Astrocyte of the cerebellum (primary cell): ENCODE measurements at regions not wholly inside any gene's neighbourhood (a gene's known extent, or its start where the extent isn't known, plus 50 kb on each side); places are given as distances from the start of the nearest gene placed in this dataset.

Experiments used
- DNase-seq: peaks from one replicate; pipeline ENCODE4 v3.0.0-alpha.2; 2011; ENCODE audit warnings: low read depth
- H3K4me3 ChIP-seq: 2 replicates; pipeline ENCODE4 v1.5.1; 2011; ENCODE audit warnings: mild to moderate bottlenecking, low read depth, low read length, moderate library complexity
- in situ Hi-C: cut with HindIII; loops from 2 replicates; pipeline ENCODE4 v1.10.0; 2017; ENCODE audit warnings: low sequenced_read_pairs
- TF ChIP-seq, protein P1 (sequence below): IDR thresholded peaks from 2 replicates; pipeline ENCODE4 v1.5.1; 2012; ENCODE audit warnings: low read length, low read depth, moderate library complexity, mild to moderate bottlenecking; ENCODE audit errors: missing control alignments

- in situ Hi-C loops, result no loop called here
- TF ChIP-seq, protein P1, sequence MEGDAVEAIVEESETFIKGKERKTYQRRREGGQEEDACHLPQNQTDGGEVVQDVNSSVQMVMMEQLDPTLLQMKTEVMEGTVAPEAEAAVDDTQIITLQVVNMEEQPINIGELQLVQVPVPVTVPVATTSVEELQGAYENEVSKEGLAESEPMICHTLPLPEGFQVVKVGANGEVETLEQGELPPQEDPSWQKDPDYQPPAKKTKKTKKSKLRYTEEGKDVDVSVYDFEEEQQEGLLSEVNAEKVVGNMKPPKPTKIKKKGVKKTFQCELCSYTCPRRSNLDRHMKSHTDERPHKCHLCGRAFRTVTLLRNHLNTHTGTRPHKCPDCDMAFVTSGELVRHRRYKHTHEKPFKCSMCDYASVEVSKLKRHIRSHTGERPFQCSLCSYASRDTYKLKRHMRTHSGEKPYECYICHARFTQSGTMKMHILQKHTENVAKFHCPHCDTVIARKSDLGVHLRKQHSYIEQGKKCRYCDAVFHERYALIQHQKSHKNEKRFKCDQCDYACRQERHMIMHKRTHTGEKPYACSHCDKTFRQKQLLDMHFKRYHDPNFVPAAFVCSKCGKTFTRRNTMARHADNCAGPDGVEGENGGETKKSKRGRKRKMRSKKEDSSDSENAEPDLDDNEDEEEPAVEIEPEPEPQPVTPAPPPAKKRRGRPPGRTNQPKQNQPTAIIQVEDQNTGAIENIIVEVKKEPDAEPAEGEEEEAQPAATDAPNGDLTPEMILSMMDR, result no peak
- no peak for DNase-seq
- no peak overlapping the region for H3K4me3 ChIP-seq
Observed at GRCh38 chr17:72306037-72306436, 185.2 kb downstream of the SOX9 start.

DNA sequence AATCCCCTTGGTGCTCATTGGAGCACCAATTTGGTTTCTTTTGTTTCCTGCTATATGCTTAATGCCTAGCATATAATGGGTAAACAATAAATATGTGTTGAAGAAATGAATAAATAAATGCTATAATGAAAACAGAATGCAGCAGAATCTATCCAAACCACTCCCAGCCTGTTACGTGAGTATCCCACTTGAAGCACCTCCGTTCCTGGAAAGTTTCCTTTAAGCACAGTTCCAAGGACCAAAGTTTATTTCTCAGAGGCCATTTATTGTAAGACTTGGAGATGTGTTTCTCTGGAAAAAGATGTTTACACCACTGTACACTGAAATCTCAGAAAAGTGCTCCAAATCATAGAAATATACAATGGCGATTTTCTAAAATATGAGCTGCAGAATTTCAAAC is 187.0 kb downstream of the SOX9 start:
- no peak for DNase-seq
- no peak overlapping the region for H3K4me3 ChIP-seq
- in situ Hi-C loops, result no loop called here
- TF ChIP-seq, protein P1, result no peak

DNA sequence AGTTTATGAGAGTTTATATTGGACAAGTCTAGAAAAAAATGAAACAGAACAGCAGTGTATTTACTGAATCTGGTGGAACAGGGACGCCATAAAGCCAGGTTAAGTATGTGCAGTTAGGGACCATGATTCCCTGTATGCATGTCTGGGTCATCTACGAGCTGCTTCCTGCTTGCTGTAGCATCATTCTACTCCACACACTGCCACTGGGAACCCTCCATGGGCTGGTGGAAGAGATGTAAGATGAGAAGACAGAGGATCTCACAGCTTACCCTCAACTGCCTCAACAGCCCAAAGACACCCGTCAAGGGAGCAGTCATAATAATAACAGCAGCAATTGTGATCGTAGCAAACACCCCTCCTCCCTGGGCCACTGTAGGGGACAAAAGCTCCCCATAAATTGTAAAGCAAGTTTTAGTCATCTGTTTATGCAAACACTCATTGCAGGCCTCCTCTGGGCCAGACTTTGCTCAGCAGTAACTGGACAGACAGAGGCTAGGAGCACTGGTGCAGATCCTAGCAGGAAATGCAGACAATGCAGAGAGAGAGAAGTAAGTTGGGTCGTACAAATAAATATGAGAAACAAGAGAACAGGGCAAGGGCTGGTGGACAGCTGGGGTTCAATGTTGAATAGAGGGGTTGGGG is 188.0 kb downstream of the SOX9 start:
- in situ Hi-C loops, result no loop called here
- no peak overlapping the region for H3K4me3 ChIP-seq
- TF ChIP-seq, protein P1, result no peak
- no peak for DNase-seq

DNA sequence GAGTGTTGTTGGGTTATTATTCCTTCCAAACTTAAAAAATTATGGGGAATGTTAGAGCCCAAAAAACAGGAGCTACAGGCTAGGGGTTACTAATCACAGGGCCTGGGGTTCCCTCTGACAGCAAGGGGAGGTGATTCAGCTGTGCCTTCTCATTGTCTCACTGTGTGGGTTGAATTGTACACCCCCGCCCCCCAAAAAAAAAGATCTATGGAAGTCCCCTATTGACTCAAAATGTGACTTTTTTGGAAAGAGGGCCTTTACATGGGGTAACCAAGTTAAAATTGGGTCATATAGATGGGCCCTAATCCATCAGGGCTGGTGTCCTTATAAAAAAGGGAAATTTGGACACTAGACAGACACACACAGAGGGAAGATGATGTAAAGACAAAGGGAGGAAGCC is 190.2 kb downstream of the SOX9 start:
- in situ Hi-C loops, result no loop called here
- TF ChIP-seq, protein P1, result no peak
- H3K4me3 ChIP-seq, result no peak overlapping the region
- no peak for DNase-seq

GRCh38 chr17:72315122-72315913 is 194.5 kb downstream of the SOX9 start:
- DNase-seq, result no peak
- TF ChIP-seq, protein P1, result no peak
- H3K4me3 ChIP-seq, result no peak overlapping the region
- in situ Hi-C loops, result no loop called here

DNA sequence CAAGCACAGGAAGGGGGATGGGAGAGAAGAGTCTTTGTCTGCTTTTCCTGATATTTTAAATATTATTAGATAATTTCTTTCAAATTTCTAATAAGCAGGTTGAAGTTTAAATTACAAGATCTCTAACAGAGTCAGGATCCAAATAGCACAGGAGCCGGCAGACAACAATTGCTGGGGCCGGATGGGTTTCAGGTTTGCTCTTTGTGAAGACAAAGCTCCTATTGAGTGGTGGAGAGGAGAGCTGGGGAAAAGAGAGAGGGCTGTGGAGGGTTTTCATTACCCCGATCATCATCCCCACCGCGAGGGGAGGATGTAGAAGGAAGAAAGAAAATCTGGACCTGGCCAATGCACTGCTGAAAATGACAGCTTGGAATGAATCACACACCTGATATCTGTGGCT is 197.3 kb downstream of the SOX9 start:
- H3K4me3 ChIP-seq, result no peak overlapping the region
- DNase-seq, result no peak
- TF ChIP-seq, protein P1, result no peak
- in situ Hi-C loops, result no loop called here
